Gastroesophageal sphincter (tissue), 3 donors: ENCODE measurements at regions not wholly inside any gene's neighbourhood (a gene's known extent, or its start where the extent isn't known, plus 50 kb on each side); places are given as distances from the start of the nearest gene placed in this dataset.

Source experiments
- CTCF ChIP-seq, 4 experiments: fragments of 200-600 bp in 2 of 4; fragments of 450-650 bp in 2 of 4; sonication (generic) in 1 of 4; IDR thresholded peaks; one replicate each; pipeline ENCODE4 v1.5.1; 2017 to 2019; ENCODE audit warnings: antibody characterized with exemption in 4 of 4, mild to moderate bottlenecking in 2 of 4, moderate library complexity in 2 of 4
- EP300 ChIP-seq: sonication (generic); formaldehyde crosslinking; IDR thresholded peaks from one replicate; pipeline ENCODE4 v1.6.1; 2017; ENCODE audit warnings: antibody characterized with exemption, mild to moderate bottlenecking
- POLR2A ChIP-seq, 2 donors: fragments of 450-650 bp; IDR thresholded peaks; one replicate each; pipeline ENCODE4 v1.6.1; 2017; ENCODE audit warnings: antibody characterized with exemption in 2 of 2, mild to moderate bottlenecking in 2 of 2, moderate library complexity in 1 of 2

- TF ChIP-seq CTCF (IDR thresholded peaks at IDR 0.05) (no peak), POLR2A (IDR thresholded peaks at IDR 0.05) (no peak), EP300 (no peak)
Observed at GRCh38 chr7:27339478-27339877, 96.9 kb downstream of the EVX1 start.
